Activated CD4-positive, alpha-beta T cell treated with anti-CD3 and anti-CD28 coated beads for 4 hours (primary cell): ENCODE measurements at regions not wholly inside any gene's neighbourhood (a gene's known extent, or its start where the extent isn't known, plus 50 kb on each side); places are given as distances from the start of the nearest gene placed in this dataset.
A peak's percentile ranks its signal among the peaks of the same experiment; 100 is the strongest.

Experiments used
- DNase-seq, 2 donors: peaks; one replicate each; pipeline ENCODE4 v3.0.0-alpha.2; 2020

DNA sequence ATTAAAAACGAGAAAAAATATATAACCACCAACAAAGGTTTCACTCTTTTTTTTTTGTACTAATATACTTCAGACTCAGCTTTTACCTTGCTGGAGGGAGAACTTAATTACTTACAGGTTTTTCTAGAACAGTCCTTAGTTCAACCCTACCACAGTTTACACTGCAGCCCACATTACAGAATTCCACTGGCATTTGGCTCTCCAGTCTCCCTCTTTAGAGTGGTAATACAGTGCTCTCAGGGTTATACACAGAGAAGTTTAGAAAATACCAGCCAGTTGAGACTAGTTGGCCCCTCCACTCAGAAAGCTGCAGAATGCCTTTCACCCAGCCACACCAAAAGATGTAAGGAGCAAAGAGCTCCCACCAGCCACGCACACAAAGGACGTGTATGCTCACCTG, 122.3 kb upstream of the DIO3 start:
- no peak for DNase-seq

DNA sequence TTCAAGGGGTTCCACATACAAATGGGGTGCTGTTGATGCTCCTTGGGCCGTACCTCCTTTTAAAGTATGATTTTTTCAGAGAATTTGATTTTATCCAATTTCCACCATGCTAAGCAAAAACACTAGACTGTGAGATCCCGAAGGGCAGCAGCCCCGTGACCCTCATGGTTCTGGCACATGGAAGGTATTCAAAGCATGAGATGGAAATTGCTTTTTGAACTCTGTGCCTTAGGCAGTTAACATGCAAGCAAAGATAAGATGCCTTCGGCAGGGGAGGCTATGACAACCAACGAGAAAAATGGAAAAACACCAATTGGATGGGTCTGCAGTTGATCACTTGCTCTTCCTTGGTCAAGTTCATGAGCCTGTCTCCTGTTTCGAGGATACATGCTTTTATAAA, 120.8 kb upstream of the DIO3 start:
- DNase-seq: no peak

- DNase-seq: no peak
These were observed 119.6 kb upstream of the DIO3 start for GRCh38 chr14:101441710-101442109.

- peak; percentile 51 to 58 for DNase-seq
These were observed 118.8 kb upstream of the DIO3 start for GRCh38 chr14:101442451-101442850.

- no peak for DNase-seq
These were observed 117.2 kb upstream of the DIO3 start for GRCh38 chr14:101444116-101444515.

- DNase-seq: no peak
These were observed 116.0 kb upstream of the DIO3 start for GRCh38 chr14:101445278-101445677.

- no peak for DNase-seq
These were observed 114.8 kb upstream of the DIO3 start for GRCh38 chr14:101446387-101446969.

GRCh38 chr14:101449114-101449513, 112.2 kb upstream of the DIO3 start:
- no peak for DNase-seq

GRCh38 chr14:101451166-101451565, 110.1 kb upstream of the DIO3 start:
- DNase-seq: no peak

- DNase-seq: no peak
These were observed 108.1 kb upstream of the DIO3 start for GRCh38 chr14:101453225-101453624.

GRCh38 chr14:101454229-101454628, 107.1 kb upstream of the DIO3 start:
- DNase-seq: no peak

DNA sequence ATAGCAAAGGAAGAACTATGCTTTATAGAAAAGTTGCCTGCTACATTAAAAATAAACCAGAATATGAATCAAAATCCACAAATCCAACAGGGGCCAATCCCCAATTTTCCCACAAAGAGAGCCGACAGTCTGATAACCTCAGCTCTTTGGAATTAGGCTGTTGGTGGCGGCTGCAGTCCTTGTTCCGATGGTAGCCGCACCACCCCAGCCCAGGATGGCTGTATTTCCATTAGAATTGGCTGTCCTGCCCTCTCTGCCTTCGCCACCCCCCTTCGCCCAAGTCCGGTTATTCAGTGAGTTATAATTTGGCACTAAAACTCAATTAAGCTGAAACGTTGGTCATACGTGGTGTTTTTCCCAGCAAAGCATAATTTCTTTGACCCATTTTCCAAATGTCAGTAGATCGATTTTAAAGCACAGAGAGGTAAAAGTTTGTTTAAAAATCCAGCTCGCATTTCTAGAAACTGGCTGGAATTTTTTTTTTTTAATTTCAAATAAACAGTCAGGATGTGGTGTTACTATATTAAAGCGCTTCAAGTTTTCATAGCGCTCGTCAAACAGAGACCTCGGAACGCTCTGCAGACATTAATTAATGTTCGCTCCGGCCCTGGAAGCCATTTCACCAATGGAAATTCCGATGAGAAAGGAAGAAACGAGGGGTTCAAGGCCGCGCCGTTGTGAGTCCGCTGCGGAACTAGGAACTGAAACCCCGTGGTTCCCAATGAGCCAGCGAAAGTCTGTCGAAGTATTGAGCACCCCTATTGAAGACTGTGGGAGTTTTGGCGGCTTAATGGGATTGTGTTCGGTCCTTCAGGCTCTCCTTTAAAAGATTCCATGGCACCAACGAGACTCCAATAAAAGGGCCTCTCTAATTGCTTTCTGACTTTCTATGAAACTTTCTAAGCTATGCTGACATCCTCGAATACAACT, 104.8 kb upstream of the DIO3 start:
- DNase-seq: no peak

DNA sequence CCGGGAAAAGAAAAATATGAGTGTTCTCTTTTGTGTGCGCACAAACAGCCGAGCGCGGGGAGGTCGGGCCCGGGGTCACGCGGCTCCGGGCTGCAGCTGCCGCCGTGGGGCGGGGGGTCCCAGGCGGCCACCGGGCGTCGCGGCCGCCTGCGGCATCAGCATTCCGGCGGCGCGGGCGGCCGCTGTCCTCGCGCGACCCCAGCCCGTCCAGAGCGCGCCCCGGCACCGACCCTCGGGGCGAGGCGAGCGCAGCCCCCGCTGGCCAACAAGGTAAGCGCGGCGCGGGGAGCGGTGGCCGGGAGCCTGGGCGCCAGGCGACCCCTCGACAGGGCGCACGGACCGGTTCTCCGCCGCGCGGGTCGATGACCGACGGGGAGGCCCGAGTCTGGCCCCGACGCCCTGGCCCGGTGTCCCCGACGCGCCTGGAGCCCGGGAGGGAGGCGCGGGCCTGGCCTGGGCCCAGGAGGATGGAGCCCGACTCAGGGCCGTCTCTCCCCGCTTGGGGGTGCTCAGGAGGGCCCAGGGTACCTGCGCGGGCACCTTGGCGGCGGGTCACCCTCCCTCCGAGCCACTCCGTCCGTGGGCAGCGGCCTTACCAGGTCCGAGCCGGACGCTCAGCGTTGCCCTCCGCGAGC, 103.9 kb upstream of the DIO3 start:
- no peak for DNase-seq

- DNase-seq: no peak
These were observed 103.2 kb upstream of the DIO3 start for GRCh38 chr14:101457936-101458740.

GRCh38 chr14:101458741-101459550, 102.3 kb upstream of the DIO3 start:
- no peak for DNase-seq

DNA sequence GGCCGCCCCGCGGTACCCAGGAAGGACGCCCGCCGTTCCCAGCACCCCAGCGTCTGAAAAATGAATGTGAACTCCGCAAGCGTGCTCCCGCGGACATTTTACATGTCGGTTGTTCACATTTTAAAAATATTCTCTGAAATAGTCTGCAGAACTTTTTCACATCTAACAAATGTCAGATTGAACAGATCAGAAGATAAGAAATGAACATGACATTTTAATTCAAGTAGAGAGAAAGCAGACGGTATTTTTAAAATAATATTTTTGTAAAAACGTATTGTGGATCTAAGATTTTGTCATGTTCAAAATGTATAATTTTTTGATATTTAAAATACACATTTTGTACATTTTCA, 101.8 kb upstream of the DIO3 start:
- no peak for DNase-seq

GRCh38 chr14:101460521-101460920, 100.8 kb upstream of the DIO3 start:
- no peak for DNase-seq

DNA sequence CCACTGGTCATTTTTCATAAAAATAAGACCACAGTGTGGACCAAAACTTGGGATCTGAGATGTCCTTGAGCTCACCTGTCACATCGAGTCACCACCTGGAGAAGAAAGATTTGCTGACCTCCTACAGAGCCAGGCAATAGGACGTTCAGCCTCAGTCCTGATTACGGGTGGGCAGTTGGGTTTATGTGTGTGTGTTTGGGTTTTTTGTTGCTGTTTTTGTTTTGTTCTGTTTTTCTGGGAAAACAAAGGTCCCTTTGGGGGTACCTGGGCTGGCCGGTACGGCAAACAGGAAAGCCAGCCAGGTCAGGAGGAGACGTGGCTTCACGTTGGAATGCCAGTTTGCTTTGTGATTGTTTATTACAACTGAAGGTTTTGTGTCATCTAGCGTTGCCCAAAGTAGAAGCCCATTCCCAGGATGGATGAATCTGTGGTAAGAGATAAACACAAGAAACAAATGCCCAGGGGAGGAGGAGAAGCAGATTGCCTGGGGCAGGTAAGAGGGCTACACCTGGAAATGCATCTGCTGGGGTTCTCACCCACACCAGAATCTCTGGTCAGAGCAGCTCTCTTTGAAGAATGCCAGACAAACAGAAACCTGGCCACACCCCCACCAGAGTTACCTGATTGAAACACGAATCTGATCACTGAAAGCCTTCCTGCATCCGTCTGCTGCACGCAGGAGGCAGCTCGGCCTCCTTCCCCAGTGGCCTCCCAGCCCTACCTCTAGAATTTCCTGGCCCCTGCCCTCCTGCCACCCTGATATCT, 100.1 kb upstream of the DIO3 start:
- no peak for DNase-seq

DNA sequence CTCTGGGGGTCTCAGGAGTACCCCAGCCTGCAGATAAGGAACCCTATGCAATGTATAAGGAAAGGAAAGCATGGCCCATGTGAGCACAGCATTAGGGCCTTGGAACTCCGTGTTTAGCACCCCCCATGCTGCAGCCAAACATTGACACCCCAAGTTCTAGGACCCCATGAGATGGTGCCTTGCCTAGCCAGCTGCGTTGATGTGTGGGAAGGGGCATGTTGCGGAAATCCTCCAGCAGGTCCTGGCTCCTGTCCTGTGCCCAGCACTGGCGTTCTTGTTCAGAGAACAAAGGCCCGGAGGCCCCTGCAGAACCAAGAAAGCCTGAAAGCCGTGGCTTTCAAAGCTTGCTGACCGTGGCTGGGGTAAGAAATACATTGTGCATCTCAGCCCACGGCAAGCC, 99.4 kb upstream of the DIO3 start:
- DNase-seq: no peak

DNA sequence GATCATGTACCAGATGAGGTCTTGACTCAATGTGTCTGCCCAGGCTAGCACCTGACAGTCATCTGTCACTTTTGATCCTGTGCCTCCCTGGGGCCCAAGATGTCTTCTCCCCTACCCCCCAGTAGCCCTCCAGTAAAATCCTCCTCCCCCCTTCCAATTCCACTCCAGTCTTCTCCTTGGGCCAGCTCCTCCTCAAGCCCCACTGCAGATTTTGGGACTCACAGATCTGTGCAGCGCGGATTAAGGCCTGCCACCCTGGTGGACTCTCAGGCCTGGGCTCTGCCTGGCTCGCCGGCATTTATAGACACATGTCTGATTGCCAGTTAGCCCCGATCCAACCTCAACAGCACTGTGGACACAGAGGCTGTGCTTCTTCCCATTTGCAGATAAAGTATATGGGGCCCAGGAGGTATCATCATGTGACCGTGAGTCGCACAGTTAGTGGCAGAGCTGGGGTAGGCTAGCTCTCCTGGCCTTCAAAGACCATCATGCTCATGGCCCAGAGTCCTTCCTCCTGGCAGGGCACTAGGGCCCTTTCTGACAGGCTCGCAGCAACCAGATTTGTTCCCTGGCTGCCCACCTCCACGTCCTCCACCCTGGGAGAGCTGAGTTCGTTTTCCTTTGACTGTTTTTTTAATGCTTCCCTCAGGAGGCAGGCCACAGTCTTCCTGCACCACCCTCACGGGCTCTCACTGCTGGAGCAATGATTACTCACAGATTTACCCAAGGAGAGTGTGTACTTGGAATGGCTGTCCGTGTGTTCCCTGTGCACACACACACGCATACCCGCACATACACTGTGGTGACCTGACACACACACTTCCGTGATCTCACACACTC, 98.3 kb upstream of the DIO3 start:
- no peak for DNase-seq
